ENCODE measurements at regions not wholly inside any gene's neighbourhood (a gene's known extent, or its start where the extent isn't known, plus 50 kb on each side); places are given as distances from the start of the nearest gene placed in this dataset.

DNA sequence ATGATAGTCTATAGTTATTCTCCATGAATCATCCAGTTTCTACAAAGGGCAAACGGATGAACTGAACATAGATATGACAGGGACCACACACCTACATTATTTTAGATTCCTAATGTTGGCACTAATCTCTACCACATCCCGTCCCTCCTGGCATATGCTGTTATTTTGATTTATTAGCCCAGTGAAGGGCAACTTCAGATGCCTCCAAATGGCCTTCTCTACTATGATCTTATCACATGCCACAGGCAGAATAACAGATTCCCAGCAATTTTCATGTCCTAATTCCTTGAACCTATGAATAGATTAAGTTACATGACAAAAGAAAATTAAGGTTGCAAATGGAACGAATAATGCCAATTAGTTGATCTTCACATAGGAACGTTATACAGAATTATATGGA lies 474.7 kb downstream of the ANKRD7 start:
- DNase-seq (ENCODE audit: low spot score), result no peak

DNA sequence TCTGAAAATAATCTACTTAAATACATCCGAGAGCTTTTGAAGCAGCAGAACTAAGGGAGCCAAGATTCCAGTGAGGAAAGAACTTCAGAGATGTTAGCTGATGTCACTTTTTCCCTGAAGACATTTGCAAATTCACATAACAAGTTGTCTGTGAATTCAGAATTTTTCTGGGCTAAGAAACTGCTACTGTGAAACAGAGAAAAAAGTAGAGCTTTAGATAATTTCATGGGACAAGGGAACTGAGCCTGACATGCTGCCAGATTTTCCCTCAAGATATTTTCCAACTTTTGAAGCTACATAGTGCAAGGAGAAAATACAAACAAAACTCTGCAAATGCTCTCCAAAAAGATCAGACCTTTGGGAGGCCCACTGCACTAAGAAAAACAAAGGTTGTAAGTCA lies 484.2 kb downstream of the ANKRD7 start:
- DNase-seq (ENCODE audit: low spot score), result no peak

DNA sequence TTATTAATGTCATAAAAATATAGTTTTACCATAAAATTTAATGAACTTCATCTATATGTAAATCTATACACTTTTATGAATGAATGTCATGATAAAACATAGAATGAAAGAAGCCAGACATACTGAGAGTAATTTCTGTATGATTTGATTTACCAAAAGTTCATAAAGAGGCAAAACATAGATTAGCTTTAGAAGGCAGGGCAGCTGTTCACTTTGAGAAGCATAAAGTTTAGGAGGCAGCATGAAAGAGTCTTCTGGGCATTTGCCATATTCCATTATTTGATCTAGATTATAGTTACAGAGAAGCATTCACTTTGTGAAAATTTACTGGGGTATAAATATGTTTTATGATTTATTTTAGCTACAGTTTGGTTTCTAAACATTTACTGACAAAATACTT lies 487.2 kb downstream of the ANKRD7 start:
- DNase-seq (ENCODE audit: low spot score), result no peak

DNA sequence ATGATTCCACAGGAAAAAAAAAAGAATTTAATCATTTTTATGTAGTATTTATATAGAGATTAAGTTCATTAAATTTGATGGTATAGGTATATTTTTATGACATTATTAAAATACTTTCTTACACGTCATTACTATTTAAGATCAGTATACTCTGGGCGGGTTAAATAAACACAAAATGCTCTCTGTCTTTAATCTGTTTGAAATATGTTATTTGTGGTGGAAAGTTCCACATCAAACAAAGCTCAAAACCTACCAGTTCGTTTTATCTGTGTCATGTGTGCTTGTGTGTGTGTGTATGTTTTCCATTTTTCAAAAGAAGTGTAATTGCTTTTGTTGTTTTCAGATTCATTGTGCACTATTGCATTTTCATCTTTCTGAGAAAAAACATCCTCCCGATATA lies 488.5 kb downstream of the ANKRD7 start:
- no peak for DNase-seq (ENCODE audit: low spot score)

DNA sequence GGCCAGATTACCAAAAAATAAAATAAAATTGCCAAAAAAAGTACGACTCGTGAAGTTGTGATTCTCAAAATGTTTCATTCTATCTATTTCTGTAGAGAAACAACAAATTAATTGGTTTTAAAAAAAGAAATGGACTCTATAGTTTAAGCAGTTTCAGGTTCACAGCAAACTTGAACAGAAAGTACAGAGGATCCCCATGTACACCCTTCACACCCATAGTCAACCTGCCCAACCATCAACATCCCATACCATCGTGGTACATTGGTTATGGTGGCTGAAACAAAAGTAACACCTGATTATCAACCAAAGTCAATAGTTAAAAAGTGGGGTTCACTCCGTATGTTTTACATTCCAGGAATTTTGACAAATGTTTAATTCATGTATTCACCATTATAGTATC lies 496.1 kb downstream of the ANKRD7 start:
- DNase-seq (ENCODE audit: low spot score), result no peak

DNA sequence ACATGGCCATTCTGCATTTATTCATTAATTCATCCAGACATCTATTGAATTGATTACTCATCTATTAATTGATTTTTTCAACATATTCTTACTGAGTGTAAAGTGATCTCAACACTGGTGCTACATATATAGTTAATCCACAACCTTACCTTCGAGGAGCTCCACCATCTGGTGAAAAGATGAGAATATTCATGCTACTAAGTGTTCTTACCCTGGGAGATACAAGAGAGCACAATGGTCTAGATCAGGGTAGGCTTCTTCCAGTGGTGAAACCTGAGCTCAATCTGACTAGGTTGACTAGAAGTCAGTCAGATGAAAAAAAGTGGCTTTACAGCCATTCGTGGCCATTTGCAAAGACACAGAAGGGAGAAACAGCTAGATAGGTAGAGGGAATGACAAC lies 507.4 kb downstream of the ANKRD7 start:
- no peak for DNase-seq (ENCODE audit: low spot score)

DNA sequence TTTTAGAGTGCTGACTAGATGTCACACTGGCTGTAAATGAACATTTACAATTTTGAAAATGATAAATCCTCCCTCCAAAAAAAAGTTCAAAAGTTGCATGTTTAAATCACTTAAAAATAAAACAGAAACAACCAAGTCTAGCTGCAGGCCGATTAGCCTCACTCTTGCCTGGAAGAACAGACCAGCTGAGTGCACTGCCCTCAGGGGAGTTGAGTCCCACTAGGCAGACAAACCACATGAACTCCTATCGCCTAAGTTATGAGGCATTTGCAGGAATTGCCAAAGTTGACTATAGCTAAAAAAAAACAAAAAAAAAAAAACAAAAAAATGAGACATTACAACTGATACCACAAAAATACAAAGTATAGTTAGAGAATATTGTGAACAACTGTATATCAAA lies 510.0 kb downstream of the ANKRD7 start:
- no peak for DNase-seq (ENCODE audit: low spot score)

DNA sequence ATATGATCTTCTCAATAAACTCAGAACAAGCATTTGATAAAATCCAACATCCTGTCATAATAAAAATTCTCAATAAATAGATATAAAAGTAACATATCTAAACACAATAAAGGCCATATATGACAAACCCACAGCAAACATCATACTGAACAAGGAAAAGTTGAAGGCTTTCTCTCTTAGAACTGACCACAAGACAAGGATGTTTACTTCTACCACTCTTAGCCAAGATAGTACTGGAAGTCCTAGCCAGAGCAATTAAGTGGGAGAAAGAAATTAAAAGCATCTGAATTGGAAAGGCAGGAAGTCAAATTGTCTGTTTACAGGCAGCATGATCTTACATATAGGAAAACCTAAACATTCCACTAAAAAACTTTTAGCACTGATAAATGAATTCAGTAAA lies 510.9 kb downstream of the ANKRD7 start:
- no peak for DNase-seq (ENCODE audit: low spot score)

DNA sequence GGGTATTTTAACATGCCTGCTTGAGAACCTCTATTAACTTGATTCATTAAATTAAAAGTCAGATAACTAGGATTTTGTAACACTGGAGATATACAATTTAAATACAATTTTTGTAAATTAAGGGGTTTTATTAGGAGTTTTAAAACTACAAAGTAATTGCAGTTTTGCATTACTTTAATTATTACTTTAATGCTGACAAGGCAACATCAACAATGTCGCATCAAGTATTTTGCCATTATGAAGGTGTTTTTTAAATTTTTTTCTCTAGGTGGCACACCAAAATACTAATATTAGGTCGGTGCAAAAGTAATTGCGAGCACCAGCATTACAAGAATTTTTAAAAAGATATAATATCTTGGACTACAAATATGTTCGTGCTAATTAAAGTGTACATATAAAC lies 513.4 kb downstream of the ANKRD7 start:
- DNase-seq (ENCODE audit: low spot score), result no peak

DNA sequence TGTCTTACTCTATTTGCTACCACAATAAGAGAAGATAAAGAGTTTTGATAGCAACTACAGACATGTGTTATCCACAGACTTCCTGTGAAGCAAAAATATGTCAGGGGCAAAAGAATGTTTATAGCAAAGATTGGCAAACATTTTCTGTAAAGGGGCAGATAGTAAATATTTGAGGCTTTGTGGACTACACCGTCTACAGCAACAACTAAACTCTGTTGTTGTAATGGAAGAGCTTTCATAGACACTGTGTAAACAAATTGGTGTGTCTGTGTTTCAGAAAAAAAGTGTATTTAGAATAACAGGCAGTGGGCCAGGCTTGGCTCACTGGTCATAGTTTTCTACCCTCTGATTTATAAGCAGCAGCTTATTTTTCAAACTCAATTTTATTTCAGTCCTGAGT lies 521.4 kb downstream of the ANKRD7 start:
- no peak for DNase-seq (ENCODE audit: low spot score)

DNA sequence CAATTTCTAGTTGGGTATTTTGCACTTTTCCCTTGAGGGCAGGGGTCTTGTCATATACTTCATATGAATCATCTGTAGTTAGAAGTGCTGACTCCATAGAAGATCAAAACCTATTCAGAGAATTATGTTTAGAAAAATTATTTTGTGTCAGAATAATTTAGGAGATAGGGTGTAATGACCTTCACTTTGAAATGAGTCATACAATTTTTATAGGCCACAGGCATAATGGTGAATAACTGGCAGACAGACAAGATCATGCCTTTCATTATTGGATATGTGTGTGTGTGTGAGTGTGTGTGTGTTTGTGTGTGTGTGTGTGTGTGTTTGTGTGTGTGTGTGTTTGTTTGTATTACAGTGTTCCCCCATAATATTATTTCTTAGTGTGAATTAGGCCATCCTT lies 523.0 kb downstream of the ANKRD7 start:
- no peak for DNase-seq (ENCODE audit: low spot score)

DNA sequence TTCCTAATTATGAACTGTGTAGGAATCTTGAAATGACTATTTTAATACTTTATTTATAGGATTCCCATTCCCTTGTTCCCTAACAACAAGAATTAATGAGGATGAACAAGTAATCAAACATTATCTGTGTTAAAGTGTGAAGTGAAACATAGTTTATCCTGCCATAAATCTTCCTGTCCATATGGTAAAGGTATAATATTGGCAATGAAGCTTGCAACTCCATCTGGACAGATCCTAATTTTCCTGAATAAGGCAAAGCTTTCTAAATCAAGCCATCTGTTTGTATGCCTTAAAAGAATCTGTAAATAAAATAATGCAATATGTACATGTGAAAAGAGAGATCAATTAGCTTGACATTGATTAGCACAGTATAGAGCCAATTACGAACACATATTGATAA lies 529.0 kb downstream of the ANKRD7 start:
- DNase-seq (ENCODE audit: low spot score), result no peak

DNA sequence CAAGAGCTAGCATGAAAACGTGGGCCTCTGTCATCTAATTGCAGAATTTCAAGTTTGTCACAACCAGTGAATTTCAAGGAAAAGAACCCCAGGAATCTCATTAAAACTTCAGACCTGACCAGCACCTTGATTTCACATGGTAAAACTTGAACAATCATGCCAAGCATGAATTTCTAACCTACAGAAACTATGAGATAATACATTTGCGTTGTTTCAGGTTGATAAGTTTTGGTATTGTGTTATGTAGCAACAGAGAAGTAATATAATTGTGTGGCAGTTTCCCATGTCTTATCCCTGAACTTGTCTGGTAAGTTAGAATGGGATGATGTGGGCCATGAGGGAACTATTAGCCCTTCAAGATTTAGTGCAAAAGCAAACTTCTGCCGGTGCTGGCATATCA lies 530.1 kb downstream of the ANKRD7 start:
- DNase-seq (ENCODE audit: low spot score), result no peak

DNA sequence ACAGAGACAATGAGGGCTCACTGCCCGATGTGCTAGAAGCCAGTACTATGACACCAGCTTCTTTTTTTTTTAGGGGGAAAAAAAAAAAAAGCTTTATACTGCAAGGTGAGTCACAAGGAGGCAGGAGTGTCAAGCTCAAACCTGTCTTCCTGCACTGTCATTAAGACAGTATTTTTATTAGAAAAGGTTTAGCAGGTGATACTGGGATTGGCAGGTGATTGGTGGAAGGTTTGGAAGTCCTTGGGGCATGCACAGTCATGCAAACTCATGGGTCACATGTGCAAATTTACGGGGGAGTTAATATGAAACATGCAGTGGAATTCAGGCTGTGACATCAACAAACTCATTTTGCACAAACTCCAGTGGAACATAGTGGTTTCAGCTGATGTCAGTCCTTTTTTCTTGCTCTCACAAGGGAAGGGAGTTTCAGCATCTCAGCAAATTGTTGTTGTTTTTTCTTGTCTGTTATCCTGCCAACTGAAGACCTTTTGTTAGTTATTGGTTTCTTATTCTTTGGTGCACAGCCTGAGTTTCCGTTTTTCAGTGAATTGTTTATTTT lies 530.6 kb downstream of the ANKRD7 start:
- DNase-seq (ENCODE audit: low spot score), result no peak

DNA sequence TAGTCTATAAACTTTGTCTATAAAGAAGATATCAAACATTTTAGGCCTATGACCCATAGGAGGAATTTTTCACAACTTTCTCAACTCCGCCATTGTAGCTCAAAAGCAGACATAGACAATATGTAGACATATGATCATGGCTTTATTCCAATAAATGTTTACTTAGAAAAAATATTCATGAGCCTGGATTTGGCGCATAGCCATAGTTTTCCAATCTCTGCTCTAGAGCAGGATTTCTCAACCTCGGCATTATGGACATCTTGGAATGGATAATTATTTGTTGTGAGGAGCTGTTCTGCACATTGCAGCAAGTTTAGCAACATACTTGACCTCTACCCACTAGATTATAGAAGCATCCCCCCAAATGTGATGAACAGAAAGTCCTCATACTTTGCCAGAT lies 532.6 kb downstream of the ANKRD7 start:
- DNase-seq (ENCODE audit: low spot score), result no peak

DNA sequence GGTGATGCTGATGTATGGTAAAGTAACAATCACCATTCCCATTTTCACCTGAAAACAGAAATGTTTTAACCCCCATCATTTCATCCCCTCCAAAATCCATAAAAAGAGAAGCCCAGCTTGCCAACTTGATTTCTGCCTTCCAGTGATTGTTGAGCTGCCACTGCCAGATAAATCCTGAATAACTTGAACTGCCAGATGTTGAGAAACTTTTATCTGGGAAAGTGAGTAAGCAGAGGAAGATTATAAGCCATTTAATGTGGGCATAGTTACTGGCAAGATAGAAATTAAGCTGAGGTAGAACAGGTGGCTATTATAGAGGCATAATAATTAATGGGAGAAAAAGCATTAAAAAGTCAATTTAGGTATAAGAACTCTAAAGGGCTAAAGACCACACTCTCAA lies 534.1 kb downstream of the ANKRD7 start:
- no peak for DNase-seq (ENCODE audit: low spot score)

DNA sequence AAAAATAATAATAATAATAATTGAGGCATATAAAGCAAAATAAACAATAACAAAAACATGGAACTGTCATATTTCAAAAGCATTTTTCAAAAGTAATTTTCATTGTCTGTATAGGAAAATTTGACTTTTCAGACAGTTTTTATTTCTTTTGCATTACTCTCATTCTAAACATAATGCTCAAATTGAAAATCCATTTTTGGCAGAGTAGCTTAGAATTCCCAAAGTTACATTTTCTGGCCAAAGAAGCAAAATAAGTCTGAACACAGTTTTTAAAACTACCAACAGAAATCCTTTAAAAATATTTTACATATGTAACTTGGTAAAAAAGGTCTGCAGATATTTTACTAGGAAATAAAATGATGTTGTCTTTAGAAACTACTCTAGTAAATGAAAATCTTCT lies 535.4 kb downstream of the ANKRD7 start:
- DNase-seq (ENCODE audit: low spot score), result no peak

DNA sequence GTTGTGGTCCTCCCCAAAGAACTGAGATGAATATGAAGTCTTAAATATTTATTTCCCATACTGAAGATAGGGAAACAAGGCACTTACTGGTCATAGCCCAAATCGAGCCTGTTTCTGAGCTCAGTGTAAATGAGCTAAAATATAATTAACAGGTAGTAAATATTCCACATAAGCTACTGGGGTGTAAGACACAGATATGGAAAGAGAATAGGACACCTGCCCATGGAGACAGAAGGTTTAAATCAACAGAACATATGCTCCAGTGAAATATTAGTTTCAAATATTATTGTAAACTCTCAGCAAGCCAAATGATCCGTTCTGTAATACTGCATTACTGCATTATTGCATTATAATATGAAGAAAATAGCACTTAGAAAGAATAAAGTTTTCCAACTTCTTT lies 537.9 kb downstream of the ANKRD7 start:
- no peak for DNase-seq (ENCODE audit: low spot score)

DNA sequence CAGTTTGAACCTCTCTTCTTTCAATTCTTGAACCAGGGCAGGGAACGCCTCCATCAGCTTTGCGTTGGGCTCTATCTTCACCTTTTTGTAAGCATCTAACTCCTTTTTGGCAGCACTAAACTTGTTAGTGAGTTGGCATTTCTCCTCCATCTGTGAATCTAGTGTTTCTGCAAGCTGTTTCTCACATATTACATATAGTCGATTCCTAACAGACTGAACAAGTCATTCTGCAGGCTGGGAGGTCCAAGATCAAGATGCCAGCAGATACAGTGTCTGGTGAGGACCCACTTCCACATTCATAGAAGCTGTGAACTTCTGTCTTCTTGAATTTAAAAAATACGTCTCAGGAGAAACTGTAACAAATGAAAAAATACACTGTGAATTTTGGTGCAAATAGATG lies 539.7 kb downstream of the ANKRD7 start:
- DNase-seq (ENCODE audit: low spot score), result no peak

DNA sequence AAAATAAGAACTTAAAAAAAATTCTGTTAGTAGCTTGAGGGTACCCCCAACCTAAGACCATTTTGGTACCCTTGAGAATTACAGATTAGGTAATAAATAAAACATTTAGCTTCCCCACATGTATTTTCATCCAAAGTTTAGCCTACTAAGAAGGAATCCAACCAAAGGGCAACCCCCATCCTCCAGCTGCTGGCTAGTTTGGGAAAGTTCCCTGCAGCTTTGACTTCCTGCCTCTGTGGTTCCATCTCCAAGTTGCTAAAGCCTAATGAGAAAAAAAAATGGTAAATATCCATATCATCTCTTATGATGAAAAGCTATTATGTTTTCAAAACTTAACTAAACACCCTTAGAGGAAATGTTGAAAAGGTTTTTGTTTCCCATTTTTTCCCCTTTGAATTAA lies 547.2 kb downstream of the ANKRD7 start:
- DNase-seq (ENCODE audit: low spot score), result no peak

DNA sequence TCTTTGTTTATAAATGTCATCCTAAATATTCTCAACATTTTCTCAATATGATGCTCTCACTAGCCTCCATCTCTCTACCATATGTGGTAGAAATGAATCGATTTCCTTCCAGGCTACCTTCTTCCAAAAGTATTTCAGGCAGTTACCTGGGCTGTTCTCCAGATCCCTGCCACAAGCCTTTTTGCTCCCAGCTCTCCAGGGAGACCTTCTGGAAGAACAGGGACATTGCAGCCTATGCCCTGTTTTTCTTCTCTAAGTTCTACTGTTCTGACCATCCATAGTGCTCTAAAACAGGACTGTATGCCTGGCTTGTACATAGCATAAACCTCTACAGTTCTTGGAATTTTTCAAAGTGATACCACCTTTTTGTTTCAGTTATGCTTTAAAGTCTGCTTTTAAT lies 552.8 kb downstream of the ANKRD7 start:
- DNase-seq (ENCODE audit: low spot score), result no peak

DNA sequence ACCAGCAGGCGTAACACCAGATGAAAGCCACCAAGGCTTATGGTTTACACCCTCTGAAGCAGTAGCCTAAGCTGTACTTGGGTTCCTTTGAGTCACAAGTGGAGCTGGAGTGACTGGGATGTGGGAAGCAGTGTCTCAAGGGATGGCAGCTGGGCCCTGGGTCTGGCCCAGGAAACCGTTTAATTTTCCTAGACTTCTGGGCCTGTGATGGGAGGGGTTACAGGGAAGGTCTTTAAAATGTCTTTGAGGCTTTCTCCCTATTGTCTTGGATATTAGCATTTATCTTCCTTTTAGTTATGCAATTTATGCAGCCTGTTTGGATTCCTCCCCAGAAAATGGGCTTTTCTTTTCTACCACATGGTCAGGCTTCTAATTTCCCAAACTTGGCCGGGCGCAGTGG lies 568.2 kb downstream of the ANKRD7 start:
- DNase-seq (ENCODE audit: low spot score), result no peak

DNA sequence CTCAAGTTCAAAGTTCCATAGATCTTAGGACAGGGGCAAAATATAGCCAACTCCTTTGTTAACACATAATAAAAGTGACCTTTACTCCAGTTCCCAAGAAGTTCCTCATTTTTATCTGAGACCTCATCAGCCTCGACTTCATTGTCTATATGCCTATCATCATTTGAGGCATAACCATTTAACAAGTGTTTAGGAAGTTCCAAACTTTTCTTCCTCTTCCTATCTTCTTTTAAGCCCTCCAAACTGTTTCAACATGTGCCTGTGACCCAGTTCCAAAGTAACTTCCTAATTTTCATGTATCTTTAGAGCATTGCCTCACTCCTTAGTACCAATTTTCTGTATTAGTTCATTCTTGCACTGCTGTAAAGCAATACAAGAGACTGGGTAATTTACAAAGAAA lies 569.1 kb downstream of the ANKRD7 start:
- DNase-seq (ENCODE audit: low spot score), result no peak

DNA sequence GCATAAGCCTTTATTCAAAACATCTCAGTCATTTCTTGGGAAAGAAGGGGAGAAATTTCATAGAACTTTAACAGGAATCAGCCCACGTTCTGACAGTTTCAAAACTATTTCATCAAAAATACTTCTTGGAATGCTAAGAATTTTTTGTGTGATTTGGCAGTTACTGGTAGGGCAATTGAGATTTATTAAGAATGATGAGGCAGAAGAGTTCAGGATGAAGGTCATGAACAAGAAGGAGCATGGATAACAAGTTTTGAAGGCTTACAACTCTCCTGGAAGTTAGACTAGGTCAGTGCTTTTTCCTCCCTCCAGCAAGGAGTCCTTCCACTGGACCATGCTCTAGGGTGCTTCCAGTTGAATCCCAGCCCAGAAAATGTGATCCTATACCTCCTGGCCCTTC lies 569.9 kb downstream of the ANKRD7 start:
- no peak for DNase-seq (ENCODE audit: low spot score)

DNA sequence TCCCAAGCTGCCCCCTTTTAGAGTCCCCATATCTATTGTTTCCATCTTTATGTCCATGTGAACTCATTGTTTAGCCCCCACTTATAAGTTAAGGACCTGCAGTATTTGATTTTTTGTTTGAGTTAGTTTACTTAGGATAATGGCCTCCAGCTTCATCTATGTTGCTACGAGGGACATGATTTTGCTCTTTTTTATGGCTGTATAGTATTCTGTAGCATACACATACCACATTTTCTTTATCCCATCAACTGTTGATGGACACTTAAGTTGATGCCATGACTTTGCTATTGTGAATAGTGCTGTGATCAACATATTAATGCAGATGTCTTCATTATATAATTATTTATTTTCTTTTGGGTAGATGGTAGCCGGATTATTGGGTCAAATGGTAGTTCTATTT lies 576.9 kb downstream of the ANKRD7 start:
- DNase-seq (ENCODE audit: low spot score), result no peak

Measured in HuH-7.5 (cell line).